IPS DF 4.7 (cell line): ENCODE measurements at regions not wholly inside any gene's neighbourhood (a gene's known extent, or its start where the extent isn't known, plus 50 kb on each side); places are given as distances from the start of the nearest gene placed in this dataset.
"Not testable (repeated sequence)": the region's sequence is repeated elsewhere in the genome, so short reads cannot be mapped to it uniquely, and the experiment has no call there.

Experiments
- DNase-seq: peaks from one replicate; pipeline ENCODE4 v3.0.0-alpha.2; 2013; ENCODE audit warnings: low spot score; ENCODE audit errors: extremely low read depth

DNA sequence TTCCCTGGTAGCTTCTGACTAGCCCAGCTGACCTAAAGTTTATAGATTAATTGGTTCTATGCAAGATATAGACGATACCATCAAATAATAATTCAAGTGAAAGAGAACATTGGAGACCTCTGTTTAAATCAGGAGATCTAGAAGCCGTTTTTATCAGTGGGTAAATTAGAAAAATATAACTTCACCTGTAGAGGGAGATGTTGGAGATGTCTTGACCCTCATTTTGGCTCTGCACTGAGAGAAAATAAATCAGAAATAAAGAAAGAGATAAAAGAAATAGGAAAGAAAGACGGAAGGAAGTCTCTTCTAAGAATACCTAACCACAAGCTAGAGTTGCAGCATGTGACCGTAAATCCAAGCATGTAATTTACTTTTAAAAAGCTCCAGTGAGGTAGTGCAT lies 684.5 kb downstream of the C12orf50 start:
- no peak for DNase-seq

DNA sequence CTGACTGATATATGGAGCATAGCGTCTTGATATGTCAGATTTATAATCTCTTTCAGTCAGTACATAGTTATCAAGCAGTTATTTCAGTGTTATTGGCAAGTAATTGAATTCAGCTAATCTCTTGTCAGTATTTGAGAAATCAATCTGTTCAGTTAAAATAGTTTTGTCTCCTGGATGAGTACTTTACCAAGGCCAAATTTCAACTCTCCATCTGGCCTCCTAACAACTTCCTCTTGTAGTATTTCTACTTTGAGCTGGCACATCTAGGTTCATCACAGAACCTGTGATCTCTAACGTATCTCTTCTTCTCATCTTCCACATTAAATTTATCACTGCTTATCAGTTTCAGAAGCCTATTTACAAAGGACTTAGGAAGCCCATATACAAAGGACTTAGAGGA lies 690.5 kb downstream of the C12orf50 start:
- DNase-seq = no peak

DNA sequence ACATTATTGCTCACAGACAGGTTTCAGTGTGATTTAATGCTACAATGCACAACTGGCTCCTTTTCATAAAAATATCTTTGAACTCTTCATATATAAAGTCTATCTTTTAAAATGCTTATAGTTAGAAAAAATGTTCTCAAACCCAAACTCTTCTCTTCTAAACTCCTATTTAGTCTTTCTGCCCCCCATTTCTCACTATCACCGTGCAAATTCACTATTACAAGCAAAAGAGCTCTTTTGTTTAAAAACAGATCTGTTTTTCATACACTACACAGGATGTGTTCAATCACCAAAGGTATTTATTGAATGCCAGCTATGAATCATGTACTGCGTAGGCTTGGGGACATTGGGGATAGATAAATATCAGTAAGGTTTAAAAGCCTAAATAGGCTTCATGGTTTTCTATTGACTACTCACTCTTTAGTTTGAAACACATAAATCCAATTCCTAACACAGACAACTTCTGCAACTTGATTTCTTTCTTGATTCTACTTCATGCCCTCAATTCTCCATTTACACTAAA lies 692.3 kb downstream of the C12orf50 start:
- DNase-seq = no peak

DNA sequence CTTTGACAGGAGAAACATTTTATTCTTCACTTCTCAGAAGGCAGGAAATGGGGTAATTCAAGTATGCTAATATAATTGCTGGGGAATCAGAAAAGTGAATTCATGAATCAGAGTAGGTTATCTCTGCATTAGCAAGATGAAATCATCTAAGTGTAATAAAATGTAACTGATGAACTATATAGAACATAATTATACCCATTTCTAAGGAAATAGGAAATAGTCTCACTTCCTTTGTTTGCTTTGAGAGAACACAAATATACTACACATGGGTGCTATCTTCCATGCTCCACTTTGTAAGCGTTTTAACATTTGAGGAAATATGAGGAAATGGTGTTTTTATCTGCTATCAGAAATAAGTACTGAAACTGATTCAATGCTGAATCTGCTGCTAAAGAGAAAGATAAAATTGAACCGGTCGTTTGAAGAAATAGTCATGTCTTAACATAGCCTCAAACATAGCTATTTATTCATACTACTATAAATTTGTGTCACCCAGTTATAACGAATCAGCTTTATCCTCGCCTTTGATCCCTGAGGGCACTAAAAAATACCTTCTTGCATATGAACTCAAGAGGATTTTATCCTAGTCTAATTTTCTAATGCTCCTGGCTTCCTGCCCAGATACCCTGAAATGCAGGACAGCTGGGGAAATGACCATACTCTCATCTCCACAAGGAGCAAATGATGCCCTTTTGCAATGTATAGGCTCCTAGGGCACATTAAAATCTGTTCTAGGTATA lies 696.0 kb downstream of the C12orf50 start:
- no peak for DNase-seq

DNA sequence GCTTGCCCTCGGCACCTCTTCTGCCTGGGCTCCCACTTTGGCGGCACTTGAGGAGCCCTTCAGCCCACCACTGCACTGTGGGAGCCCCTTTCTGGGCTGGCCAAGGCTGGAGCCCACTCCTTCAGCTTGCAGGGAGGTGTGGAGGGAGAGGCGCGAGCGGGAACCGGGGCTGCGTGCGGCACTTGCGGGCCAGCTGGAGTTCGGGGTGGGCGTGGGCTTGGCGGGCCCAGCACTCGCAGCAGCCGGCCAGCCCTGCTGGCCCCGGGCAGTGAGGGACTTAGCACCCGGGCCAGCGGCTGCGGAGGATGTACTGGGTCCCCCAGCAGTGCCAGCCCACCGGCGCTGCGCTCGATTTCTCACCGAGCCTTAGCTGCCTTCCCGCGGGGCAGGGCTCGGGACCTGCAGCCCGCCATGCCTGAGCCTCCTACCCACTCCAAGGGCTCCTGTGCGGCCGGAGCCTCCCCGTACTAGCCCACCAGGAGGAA lies 699.1 kb downstream of the C12orf50 start:
- DNase-seq = not testable (repeated sequence)

DNA sequence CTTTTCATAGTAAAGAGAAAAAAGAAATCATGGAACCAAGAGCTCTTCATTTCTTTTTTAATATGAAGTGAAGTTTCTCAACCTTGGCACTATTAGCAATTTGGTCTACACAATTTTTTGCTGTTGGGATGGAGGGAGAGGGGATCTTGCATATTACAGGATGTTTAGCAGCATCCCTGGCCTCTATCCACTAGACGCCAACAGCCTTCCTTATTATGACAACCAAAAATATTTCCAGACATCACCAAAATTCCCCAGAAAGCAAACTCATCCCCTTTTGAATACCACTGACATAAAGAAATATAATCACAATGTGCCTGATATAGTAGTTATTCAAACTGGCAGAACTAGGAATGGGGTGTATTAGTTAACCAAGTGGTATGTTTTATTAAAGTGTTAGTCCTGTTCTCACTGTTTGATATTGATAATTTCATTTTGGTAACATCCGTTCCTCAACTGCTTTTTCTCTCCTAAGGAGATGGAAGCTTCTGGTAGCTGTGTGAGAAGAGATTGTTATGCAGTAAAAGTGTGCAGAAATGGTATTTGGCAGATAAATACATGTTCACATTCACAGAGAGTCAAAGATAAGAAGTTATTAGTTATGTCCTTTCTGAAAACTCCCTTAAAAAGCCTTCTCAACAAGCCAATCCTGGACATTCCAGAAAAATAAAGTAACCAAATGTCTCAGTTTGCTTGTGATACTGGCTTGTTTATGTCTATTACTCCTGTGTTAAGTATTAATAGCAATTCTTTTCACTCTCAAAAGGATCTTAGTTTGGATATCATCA lies 699.9 kb downstream of the C12orf50 start:
- no peak for DNase-seq

DNA sequence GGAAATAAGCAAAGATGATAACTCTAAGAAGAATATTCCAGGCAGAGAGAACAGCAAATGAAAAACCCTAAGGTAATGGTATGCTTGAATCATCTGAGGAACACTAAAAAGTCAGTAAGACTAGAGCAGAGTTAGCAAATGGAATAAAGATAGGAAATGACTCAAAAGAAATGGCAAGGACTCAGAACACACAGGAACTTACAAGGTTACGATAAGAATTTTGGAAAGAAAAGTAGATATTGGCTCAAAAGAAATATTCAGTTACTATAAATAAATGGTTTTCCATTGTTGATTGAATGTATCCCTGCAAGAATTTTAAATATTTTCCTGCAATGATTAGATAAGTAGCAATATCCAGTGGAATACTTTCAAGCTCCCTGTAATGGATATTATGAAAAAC lies 705.8 kb downstream of the C12orf50 start:
- DNase-seq = no peak

DNA sequence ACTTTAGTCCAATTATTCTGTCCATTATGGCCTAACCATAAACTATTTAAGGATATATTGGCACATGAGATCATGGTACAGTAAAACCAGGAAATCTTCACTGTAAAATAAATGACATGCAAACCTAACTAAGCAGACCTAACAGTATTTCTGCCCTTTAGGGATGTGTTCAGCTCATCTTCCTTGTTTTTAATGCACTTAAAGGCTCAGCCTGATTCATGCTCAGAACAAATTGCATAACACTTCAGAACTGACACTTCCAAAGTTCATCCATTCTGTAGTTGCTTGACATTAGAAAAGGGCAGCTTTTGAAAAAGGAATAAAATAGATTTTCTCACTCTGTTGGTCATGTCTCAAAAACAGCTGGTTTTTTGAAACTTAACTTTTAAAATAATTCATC lies 708.5 kb downstream of the C12orf50 start:
- DNase-seq = no peak

DNA sequence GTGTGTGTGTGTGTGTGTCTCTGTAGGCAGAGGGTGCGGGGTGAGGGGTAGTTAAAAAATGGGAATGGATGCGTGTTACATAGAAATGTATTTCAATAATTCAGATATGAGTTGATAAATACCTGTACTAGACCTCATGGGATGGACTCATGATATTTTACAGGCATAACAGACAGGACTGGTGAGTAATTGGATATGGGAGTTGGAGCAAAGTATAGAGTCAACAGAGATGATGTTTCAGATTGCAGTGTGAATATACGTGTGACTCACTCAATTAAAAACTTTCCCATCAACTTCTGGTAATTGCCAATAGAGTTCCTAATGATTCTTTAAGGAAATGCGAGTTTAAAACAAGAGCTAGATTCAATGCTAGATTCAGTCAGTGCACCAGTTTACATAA lies 711.9 kb downstream of the C12orf50 start:
- no peak for DNase-seq

DNA sequence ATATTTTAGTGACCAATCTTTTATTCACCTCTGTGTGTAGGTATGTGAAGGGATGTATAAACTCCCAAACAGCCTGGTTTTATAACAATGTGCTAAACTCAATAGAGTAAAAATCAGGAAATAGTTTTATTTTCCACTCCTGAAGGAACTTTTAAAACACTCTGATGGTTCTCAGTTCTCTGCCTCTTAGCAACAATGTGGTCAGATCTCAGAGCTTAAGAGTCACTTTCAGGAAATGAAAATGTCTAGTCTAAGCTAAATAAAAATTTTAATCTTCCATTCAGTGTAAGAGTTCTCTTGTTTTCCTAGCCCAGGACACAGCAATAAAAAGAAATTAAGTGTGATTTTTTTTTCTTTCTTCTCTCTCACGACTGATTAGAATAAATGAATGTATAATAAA lies 718.0 kb downstream of the C12orf50 start:
- DNase-seq = no peak

DNA sequence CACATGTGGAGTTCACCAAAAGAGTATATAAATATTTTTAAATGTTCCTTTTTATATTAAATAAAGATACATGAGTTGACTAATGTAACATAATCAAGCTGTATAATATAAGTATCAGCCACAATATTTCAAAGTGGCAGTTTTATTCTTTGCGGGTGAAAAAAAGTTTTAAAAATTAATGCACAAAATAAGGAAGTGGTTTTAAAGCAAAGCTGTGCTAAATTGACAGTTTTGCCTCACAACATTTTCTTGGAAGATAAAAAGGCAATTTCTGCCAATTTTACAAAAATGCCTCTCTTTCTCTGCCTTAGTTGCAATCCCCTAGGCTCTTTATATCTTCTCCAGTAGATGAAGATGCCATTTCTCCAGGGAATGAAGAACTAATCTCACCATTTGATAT lies 719.1 kb downstream of the C12orf50 start:
- no peak for DNase-seq

DNA sequence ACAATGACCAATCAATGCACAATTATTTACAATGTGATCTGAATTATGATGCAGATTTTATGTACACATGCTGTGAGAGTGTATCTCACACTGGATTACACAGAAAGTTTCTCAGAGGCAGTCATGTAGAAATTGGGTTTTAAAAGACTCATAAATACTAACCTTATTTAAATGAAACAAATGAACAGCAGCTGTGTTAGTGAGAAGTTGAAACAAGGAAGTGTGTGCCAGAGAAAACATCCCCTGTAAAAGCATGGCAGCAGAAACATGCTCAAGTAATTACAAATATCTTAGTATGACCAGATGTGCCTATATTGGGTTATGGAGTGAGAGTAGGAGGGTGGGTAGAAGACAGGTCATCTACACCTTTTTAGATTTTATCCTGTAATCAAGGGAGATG lies 723.7 kb downstream of the C12orf50 start:
- no peak for DNase-seq

DNA sequence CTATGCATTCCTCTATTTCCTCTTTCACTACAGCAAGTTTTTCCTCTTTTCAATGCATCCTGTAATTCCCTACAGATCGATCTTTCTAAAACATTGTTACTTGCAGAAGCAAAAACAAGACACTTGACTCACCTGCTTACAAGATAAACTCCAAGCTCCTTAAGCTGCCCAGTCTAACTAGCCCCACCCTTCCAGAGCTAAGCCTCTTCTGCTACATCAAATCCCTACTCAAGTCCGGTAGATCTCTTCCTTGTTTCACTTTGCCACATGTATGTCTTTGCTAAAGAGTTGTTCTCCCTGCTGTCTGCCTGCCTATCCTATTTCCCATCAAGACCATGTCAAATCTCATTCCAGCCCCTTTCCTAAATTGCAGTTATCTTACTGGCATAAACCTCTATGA lies 724.8 kb downstream of the C12orf50 start:
- DNase-seq = no peak

DNA sequence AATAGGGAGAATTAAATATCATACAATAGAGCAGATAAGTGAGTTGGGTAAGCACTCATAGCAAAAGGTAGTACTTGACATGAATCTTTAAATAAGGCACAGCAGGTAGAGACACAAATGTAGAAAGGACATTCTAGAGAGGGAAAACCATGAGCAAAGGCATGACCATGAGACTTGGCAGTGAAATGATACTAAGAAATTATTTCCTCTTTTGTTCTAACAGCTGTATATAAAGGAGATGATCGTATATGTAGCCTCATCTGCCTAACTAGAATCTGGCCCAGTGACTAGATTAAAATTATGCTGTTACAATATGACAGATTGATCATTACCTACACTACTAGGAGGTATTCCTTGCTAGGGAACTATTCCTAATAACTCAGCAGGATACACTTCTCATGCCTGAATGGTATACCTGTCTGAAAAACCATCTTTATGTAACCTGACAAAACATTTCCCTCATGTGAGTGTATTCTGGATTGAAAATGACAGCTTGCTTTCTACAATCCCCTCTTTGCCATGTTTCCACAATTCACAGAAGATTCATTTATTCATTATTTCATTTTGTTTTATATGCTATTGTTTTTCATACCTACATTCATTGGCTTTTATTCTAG lies 725.7 kb downstream of the C12orf50 start:
- DNase-seq = no peak

DNA sequence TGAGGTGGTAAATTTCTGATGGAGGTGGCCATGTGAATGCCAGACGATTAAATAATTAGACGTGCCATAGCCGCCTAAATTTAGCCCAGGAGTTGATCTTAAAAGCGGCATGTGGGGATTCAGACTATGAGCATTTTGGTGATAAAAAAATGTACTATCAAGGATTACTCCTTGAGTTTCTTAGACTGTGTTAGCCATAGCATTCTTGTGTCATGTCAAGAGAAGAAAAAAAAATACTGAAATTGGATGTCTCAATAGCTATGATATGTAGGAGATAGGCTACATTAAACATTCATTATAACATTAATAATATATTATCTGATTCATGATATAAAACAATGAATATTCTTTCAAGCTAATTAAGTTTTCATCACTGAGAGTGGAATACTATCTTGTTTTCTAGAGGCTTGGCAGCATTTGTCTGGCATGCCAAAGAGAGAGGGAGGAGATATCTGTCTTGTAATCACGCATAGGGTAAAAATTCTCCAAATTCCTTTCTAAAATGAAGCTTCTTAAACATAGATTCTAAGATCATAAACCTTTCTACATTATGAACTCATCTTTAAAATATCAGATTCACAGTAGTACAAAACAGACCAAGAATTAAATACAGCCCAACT lies 727.0 kb downstream of the C12orf50 start:
- DNase-seq = no peak

DNA sequence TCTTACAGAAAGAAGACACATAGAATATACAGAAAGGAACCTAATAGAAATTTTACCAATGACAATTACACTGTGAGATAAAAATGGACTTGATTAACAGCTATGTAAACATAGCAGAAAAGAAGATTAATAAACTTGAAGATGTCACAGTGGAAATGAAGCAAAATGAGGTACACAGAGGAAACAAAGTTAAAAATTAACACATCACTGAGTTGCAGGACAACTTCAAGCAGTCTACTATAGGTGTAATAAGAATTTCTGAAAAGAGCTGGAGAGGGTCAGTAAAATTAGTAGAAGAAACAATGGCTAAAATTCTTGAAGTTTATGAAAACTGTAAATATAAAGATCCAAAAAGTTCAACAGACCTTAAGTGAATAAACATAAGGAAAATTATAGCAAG lies 738.7 kb downstream of the C12orf50 start:
- DNase-seq = no peak

DNA sequence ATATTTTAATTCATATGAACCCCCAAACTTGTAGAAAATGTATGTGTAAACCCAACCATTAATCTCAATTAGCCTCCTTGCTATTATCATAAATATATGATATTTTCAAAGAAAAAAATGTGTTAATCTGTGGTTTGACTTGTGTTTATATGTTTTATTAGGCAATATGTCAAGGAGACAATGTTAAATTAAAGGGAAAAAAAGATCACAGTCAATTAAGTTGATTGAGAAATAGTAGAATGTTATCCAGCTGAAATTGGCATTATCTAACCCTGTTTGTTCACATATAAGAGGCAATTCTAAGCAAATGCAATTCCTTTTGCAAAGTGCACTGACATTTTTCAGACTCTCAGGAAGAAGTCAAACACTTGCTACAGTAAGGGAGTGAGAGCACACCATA lies 745.3 kb downstream of the C12orf50 start:
- DNase-seq = no peak

DNA sequence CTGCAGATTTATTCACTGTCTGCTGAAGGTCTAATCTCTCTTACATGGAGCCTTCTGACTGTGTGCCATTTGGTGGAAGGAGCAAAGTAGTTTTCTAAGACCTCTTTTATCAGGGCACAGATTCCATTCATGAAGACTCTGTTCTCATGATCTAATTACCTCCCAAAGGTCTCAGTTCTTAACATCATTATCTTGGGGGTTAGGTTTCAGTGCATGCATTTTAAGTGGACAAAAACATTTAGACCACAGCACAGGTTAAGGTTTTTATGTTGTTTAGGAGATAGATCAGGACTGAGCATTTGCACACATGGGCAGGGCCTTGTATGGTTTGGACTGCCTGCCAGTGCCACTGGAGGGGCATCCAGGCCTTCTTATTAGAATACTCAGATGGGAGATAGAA lies 746.1 kb downstream of the C12orf50 start:
- no peak for DNase-seq

DNA sequence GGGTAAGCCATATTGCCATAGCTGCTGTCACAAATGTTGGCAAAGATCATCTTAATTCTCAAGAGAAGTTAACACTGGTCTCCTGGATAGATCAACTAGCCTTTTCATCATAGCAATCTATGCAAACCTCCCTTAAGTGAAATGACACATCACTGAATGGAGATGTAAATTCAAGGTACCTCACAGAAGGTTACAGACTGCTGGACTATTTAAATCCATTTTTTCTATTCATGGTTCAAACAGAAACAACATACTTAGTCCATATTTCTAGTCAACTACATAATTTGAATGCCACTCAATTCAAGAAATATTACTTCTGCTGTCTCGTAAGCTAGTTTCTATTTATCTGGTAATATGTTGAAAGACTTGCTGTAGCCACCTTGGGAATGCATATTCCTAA lies 748.3 kb downstream of the C12orf50 start:
- no peak for DNase-seq

DNA sequence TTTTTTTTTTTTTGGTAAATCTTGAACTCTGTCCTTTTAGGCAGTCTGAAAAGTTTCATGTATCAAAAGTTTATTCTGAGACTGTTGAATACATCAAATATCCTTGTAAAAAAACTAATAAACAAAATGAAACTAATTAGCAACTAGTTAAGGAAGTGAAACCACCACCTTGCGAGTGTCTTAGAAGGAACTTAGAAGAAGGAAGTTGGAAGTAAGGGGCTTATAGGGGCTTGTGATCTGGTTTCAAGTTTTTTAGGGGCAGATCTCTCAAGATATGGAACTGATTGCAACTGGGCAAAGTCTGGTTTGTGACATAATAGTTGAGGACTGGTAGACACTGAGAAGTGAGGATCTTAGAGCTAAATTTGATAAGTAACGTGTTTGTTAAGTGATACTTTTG lies 748.8 kb downstream of the C12orf50 start:
- no peak for DNase-seq

DNA sequence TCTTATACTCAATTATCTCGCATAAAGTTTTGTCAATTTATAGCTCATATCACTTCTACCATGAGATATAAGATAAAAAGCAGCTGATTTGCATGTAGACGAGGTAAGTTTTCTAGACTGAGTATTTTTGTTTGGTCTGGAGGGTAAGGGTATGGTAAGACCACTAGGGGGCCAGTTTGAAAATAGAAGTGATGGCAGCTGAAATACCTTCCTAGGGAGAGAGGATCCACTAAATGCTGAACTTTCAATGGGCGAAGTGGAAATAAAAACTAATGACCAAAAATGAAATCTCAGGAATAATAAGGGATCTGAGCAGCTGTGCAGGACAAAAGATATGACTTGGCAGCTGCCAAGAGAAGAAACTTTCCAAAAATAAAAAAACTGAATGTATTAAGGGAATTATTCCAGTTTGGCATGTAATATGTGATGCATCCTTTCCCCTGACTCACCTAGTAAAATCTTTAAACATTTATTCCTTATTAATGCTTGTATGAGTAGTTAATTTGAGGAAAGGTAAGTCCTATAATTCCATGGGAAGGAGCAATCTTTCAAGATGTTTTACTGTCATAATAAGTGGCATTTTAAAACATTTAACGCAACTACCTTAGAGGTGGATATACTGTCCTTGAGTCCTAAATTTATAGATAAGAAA lies 754.5 kb downstream of the C12orf50 start:
- peak; percentile 28 for DNase-seq
